SK-N-SH (cell line): ENCODE measurements at regions not wholly inside any gene's neighbourhood (a gene's known extent, or its start where the extent isn't known, plus 50 kb on each side); places are given as distances from the start of the nearest gene placed in this dataset.

ENCODE experiments used
- CTCF ChIA-PET: fragments of 300-600, 350-600 bp; formaldehyde crosslinking; extraction: SDS; loops from one replicate; lab custom pipeline; 2021; lab: Yijun Ruan, JAX
- POLR2A ChIA-PET: fragments of 350-600 bp; sonication (Branson Sonifier 250); formaldehyde crosslinking; extraction: SDS; loops from one replicate; lab custom pipeline; 2020; ENCODE audit warnings: antibody characterized with exemption, inconsistent platforms; lab: Yijun Ruan, JAX
- DNase-seq: peaks from one replicate; pipeline ENCODE4 v3.0.0; 2012
- H2AFZ ChIP-seq: fragments of 200-600 bp; sonication (generic); 2 replicates; pipeline ENCODE4 v1.8.1; 2016; ENCODE audit warnings: antibody characterized with exemption, mild to moderate bottlenecking, low read depth
- H3F3A ChIP-seq: fragments of 200-600 bp; sonication (generic); replicated peaks from 2 replicates; pipeline ENCODE3; 2016; ENCODE audit warnings: antibody characterized with exemption, mild to moderate bottlenecking; ENCODE audit not compliant: insufficient read depth
- H3K27ac ChIP-seq, 2 experiments: fragments of 200-500 bp in 1 of 2; fragments of 200-600 bp in 1 of 2; sonication (Bioruptor generic) in 1 of 2; sonication (generic), shearing (Covaris generic) in 1 of 2; 2 replicates each; pipeline versions ENCODE4 v1.5.1 to v1.6.1; 2014 to 2016; ENCODE audit warnings: low read depth in 2 of 2, inconsistent platforms in 1 of 2, low read length in 1 of 2, mild to moderate bottlenecking in 1 of 2, mixed read lengths in 1 of 2
- H3K27me3 ChIP-seq: fragments of 200-600 bp; sonication (generic), shearing (Covaris generic); 2 replicates; pipeline ENCODE4 v1.6.1; 2016; ENCODE audit warnings: mixed run types; ENCODE audit not compliant: insufficient read depth
- H3K36me3 ChIP-seq, 2 experiments: fragments of 200-500 bp in 1 of 2; fragments of 200-600 bp in 1 of 2; sonication (Bioruptor generic) in 1 of 2; sonication (generic) in 1 of 2; replicated peaks in 1 of 2; 2 replicates each; pipeline versions ENCODE3 to v1.5.1; 2014 to 2016; ENCODE audit warnings: low read length in 1 of 2, mild to moderate bottlenecking in 1 of 2; ENCODE audit not compliant: insufficient read depth in 2 of 2, control insufficient read depth in 1 of 2
- H3K4me1 ChIP-seq, 2 experiments: fragments of 200-500 bp in 1 of 2; fragments of 200-600 bp in 1 of 2; sonication (Bioruptor generic) in 1 of 2; sonication (generic), shearing (Covaris generic) in 1 of 2; 2 replicates each; pipeline versions ENCODE4 v1.5.1 to v1.6.1; 2014 to 2016; ENCODE audit warnings: low read depth in 1 of 2, low read length in 1 of 2, mixed run types in 1 of 2; ENCODE audit not compliant: insufficient read depth in 2 of 2, control insufficient read depth in 1 of 2
- H3K4me2 ChIP-seq: fragments of 200-600 bp; sonication (generic), shearing (Covaris generic); 2 replicates; pipeline ENCODE4 v1.6.1; 2017; ENCODE audit warnings: mixed run types
- H3K4me3 ChIP-seq, 2 experiments: fragments of 200-500 bp in 1 of 2; fragments of 200-600 bp in 1 of 2; sonication (Bioruptor generic) in 1 of 2; sonication (generic), shearing (Covaris generic) in 1 of 2; 2 replicates each; pipeline versions ENCODE4 v1.5.1 to v1.8.1; 2014 to 2016; ENCODE audit warnings: low read depth in 2 of 2, inconsistent platforms in 1 of 2, low read length in 1 of 2, mild to moderate bottlenecking in 1 of 2, mixed read lengths in 1 of 2, moderate library complexity in 1 of 2
- H3K79me2 ChIP-seq: fragments of 200-600 bp; sonication (generic); 2 replicates; pipeline ENCODE4 v1.8.1; 2017; ENCODE audit warnings: mild to moderate bottlenecking; ENCODE audit not compliant: insufficient read depth
- H3K9ac ChIP-seq: fragments of 200-600 bp; sonication (generic); 2 replicates; pipeline ENCODE4 v1.6.1; 2017; ENCODE audit warnings: mixed run types
- H3K9me2 ChIP-seq: fragments of 200-600 bp; sonication (generic); 2 replicates; pipeline ENCODE4 v1.6.1; 2017; ENCODE audit warnings: mixed run types
- H3K9me3 ChIP-seq: fragments of 200-600 bp; sonication (generic); 2 replicates; pipeline ENCODE4 v1.6.1; 2017; ENCODE audit warnings: mixed run types, mild to moderate bottlenecking, moderate library complexity
- H4K20me1 ChIP-seq: fragments of 200-600 bp; sonication (generic); 2 replicates; pipeline ENCODE4 v1.6.1; 2017; ENCODE audit warnings: mild to moderate bottlenecking, mixed run types; ENCODE audit not compliant: insufficient read depth
- CHD2 ChIP-seq: fragments of 150-350 bp; IDR thresholded peaks from 2 replicates; pipeline ENCODE4 v1.6.1; 2018; ENCODE audit warnings: low read length; ENCODE audit not compliant: partially characterized antibody
- CTCF ChIP-seq: fragments of 200-600 bp; sonication (generic); IDR thresholded peaks from 2 replicates; pipeline ENCODE4 v1.6.1; 2017; ENCODE audit warnings: antibody characterized with exemption, mild to moderate bottlenecking, moderate library complexity
- ELF1 ChIP-seq: IDR thresholded peaks from 2 replicates; pipeline ENCODE4 v1.4.0; 2012
- IRF3 ChIP-seq: fragments of 150-350 bp; IDR thresholded peaks from 2 replicates; pipeline ENCODE4 v1.6.1; 2016; ENCODE audit warnings: mild to moderate bottlenecking, low read depth, low read length
- MEF2A ChIP-seq: IDR thresholded peaks from 2 replicates; pipeline ENCODE4 v1.4.0; 2012; ENCODE audit warnings: low read depth, borderline replicate concordance
- PBX3 ChIP-seq: IDR thresholded peaks from 2 replicates; pipeline ENCODE4; 2012
- REST ChIP-seq: IDR thresholded peaks from 2 replicates; pipeline ENCODE4 v1.6.1; 2012; ENCODE audit warnings: mild to moderate bottlenecking, low read depth, low read length, moderate library complexity
- SIN3A ChIP-seq: IDR thresholded peaks from 2 replicates; pipeline ENCODE4 v1.6.1; 2012; ENCODE audit warnings: low read depth, mild to moderate bottlenecking, low read length, moderate library complexity, borderline replicate concordance
- TAF1 ChIP-seq: IDR thresholded peaks from 2 replicates; pipeline ENCODE4 v1.6.1; 2012; ENCODE audit warnings: low read depth, mild to moderate bottlenecking, low read length, moderate library complexity, borderline replicate concordance
- TCF12 ChIP-seq: IDR thresholded peaks from 2 replicates; pipeline ENCODE4 v1.4.0; 2012
- USF2 ChIP-seq: fragments of 150-350 bp; IDR thresholded peaks from 2 replicates; pipeline ENCODE4 v1.6.1; 2017; ENCODE audit warnings: antibody characterized with exemption, low read length, low read depth, borderline replicate concordance
- ZBTB33 ChIP-seq: IDR thresholded peaks from 2 replicates; pipeline ENCODE4 v1.4.0; 2012; ENCODE audit warnings: low read depth, borderline replicate concordance
- WGBS: methylation state at CpG from one replicate; pipeline ENCODE4 v1.1.6; 2017; ENCODE audit warnings: low lambda C conversion rate; 5-methylcytosine and 5-hydroxymethylcytosine counted together

- Histone ChIP-seq H3K9me3 (peaks cover 5% of the 10 kb centered on the region; the same call in 1 of the 2 replicates), H3K4me1 (no peaks in the 10 kb centered on the region), H3K27ac (no peak overlapping the region), H3K4me3 (no peak overlapping the region), H3K9ac (no peak overlapping the region), H3K9me2 (peaks cover 3% of the 10 kb centered on the region; the same call in 1 of the 2 replicates), H3K4me2 (no peak overlapping the region), H3K27me3 (no peaks in the 10 kb centered on the region), H4K20me1 (no peaks in the 10 kb centered on the region), H3K36me3 (no peaks in the 10 kb centered on the region), H3K79me2 (no peaks in the 10 kb centered on the region), H3F3A (no peaks in the 10 kb centered on the region), H2AFZ (no peak overlapping the region)
- ChIA-PET CTCF (no interaction called here), POLR2A (no interaction called here)
- WGBS = 50% methylated on average over 1 of the region's 2 CpGs
- DNase-seq = no peak
- TF ChIP-seq MEF2A (no peak), TAF1 (no peak), USF2 (no peak), CHD2 (no peak), ELF1 (no peak), PBX3 (no peak), ZBTB33 (no peak), SIN3A (no peak), TCF12 (no peak), REST (no peak), IRF3 (no peak), CTCF (no peak)
Observed at GRCh38 chr5:110306650-110307049, 419.8 kb downstream of the TMEM232 start.
